HG02798 (cell line): ENCODE measurements at regions not wholly inside any gene's neighbourhood (a gene's known extent, or its start where the extent isn't known, plus 50 kb on each side); places are given as distances from the start of the nearest gene placed in this dataset.

ENCODE experiments used
- ATAC-seq: cut with Tn5 transposase; IDR thresholded peaks from one replicate; pipeline ENCODE4 v1.9.1; 2021; ENCODE audit warnings: mild to moderate bottlenecking; ENCODE audit not compliant: unreplicated experiment, poor library complexity

DNA sequence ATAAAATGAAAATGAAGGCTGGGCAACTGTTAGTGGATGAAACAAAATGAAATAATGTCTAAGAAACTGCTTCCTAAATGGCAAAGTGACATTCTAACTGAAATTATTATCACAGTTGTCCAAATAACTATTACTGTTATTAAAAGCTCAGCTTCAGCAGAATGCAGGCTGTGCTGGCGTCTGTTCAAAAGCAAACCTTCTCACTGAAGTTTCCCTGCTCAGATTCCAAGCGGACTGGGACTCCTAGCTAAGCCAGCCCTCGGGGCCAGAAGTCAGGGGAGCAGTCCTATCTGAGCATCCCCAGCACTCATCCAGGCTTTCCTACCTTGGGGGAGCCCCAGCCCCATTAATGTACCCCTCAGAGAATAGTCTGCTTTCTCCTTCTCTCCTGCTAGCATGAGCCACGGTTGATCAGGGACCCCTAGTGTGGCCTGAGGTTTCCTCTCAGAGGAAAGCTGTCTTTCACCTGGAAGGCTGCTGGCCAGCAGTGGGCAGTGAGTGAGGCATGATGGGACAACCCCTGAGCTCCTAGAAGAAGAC lies 1167.3 kb downstream of the TBC1D22A start:
- ATAC-seq, result no peak

DNA sequence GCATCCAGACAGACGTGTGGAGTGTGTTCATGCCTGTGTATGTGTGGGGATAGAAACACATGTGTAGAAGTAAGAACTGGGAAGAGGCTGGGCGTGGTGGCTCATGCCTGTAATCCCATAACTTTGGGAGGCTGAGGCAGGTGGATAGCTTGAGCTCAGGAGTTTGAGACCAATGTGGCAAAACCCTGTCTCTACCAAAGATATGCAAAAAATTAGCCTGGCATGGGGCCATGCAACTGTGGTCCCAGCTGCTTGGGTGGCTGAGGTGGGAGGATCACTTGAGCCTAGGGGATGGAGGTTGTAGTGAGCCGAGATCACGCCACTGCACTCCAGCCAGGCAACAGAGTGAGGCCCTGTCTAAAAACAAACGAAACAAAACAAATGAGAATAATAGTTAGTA lies 1166.6 kb downstream of the TBC1D22A start:
- ATAC-seq, result no peak

DNA sequence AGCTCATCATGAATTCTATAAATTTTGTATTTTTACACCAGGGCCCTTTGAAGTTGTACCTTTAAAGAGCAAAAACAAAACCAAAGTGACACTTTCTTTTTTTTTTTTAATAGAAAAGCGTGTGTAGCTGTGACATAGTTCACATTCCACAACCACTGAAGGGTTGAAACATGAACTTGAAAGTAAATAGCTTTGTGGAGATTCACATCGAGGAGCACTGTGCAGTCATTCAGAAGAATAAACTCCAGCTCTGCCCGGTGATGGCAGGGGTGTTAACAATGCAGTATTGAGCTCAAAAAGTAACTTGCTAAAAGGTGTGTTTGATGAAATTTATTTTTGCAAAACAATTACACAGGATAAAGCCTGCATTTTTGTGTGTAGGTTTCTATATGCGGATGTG lies 1166.2 kb downstream of the TBC1D22A start:
- no peak for ATAC-seq

DNA sequence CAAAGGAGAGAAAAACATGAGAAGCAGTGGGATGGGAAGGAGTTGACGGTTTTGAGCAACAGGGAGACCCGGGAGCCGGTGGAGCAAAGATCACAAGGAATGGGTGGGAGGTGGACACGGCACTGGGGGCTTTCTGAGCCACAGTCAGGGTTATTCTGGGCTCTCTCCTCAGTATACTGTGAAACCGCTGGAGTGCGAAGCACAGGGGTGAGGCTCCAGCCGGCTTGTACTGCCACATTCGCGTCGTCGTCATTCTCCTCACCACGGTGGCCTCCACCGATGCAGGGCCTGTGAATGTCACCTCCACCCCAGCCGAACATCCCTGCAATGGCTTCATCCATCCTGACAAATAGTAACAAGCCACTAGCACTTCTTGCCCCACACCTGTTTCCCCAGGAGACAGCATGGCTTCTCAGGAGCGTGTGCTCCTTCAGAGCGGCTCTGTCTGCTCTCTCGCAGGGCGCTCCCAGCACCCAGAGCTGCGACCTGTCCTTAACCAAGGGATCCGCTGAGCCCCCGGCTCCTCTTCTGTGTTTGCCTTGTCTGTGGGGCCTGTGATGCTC lies 1165.3 kb downstream of the TBC1D22A start:
- ATAC-seq, result no peak

DNA sequence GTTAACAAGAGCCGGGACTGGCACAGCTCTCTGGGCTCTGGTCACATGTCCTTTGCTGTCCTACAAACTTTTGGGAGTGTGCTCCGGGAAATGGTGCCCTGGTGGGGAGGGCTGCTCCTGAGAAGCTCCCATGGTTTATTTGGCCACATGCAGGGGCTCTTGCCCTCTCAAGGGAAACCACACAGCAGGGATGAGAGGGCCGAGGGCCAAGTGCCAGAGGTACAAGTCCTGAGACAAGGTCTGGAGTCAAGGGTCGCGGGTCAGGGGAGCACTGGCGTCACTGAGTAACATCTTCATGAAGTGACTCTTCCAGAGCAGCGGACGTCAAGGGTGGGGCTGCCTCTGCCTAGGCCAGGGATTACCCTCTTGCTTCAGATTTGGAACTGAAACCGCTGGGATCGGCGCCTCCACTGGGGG lies 1160.6 kb downstream of the TBC1D22A start:
- no peak for ATAC-seq

DNA sequence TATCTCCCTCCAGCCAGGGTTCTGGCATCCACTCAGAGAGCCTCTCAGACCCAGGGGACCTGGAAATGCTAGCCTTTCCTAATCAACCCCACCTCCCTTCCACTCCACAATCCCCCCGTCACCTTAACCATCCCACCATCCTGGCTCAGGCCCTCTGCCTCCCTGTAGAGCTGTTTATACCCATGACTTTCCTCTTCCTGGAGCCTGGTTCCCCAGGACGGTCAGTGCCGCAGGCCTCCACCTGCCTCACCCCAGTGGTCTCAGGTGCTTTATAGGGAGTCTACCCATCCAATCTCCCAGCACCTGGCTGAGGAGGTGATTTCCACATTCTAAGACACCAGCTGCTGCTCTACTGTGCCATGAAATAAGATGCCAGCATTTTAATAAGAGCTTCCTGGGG lies 1159.5 kb downstream of the TBC1D22A start:
- no peak for ATAC-seq

DNA sequence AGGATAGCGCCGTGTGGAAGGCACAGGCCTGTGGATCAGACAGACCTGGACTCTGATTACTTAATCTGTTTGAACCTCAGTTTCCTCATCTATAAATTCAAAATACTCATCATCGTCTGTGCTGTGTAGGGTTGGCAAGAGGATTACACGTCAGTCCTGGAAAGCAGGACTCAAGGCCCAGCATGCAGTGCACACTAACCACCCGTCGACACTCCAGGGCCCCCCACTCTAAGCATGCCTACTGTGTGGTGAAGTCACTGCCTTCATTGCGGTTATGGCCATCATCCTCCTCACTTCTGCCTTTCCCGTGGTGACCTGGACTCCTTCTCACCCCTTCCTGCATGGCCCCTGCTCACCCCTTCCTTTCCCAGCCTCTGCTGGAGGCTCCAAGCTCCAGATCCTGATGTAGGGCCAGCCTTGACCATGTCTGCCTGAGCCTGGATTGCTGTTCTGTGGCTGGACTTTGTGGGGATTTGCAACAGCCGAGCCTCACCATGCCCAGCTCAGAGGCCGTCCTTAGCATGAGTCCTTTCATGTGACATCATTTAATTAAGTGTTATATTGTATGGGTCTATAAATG lies 1158.0 kb downstream of the TBC1D22A start:
- no peak for ATAC-seq

DNA sequence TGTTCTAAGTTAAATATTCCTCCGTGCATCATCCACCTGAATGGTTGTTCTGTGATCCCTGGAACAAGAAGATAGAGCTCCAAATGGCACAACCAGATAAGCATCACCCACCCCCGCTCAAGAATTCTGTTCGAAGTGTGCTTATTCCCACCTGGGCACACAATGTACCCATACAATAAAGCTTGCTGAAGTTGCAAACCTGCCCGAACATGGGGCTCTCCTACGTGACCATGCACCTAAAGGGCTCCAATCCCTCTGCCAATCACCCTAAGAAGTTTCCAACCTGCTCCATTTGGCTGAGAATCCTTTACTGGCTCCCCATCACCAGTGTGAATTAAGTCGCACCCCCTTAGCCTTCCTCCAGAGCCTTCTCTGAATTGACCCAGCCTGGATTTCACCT lies 1157.4 kb downstream of the TBC1D22A start:
- ATAC-seq, result no peak

DNA sequence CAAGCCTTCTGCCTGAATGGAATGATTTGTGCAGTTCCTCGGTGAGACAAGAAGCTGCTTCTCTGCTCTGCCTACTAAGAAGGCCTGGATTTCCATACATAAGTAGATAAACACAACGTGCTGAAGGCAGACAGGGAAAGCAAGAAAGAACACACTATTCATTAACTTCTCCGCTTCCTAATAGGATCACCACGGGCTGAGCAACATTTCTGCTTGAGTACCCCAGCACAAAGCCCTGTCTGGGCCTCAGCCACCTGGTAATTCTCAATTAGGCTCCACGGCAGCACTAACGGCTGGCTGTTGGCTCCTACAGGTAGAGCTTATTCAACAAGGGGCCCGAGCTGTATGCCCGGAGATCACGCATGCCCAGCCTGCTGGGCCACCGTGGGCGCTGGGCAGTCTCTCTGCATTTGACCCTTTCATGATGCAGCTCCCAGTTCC lies 1156.6 kb downstream of the TBC1D22A start:
- ATAC-seq, result no peak

DNA sequence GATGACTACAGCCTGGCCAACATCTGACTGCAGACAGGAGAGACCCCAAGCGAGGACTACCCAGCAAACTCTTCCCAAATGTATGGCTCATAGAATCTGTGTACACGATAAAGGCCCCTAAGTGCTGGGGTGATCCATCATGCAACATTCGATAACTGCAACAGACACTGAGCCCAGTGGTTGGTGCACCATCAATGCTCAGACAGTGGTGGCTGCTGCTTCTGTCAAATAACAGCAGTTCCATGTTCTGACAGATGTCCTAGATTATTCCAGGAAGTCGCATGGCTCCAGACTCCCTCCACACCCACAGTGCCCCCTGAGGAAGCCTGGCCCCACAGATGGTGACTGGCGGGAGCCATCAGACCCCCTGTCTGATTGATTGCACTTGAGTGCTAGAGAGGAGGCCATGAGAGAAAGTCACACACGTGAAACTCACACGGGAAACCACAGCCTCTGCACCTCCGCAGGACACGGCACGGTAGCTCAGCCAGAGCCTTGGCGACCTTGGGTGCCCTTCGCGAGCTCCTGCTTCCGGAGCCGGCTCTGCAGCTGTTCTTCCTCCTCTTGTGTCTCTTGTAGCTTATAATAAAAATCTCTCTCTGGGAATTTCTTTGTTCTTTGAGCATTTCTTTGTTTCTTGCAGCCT lies 1155.9 kb downstream of the TBC1D22A start:
- no peak for ATAC-seq

DNA sequence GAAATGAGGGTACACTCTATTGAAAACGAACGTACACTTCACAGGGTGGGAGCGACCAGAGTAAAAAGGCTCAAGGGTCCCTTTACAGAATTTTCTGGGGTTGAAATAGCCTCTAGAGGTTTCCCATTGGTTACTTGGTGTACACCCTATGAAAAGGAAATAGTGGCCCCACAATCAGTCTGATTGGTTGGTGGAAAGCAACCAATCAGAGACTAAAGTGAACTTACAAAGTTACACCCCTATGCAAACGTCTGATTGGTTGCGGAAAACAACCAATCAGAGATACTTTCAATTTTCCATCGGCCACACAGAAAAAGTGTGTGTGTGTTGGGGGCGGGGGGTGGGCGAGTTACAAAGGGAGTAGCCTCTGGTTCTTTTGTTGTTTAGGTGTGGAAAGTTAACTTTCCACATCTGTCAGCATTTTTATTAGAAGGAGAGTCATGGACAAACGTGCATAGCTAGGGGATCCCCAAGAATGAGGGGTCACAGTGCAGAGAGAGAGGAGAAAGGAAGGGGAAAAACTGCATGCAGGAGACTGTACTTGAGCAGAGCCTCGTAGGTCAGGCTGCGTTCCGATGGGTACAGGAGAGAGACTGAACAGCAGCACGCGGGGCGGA lies 1152.1 kb downstream of the TBC1D22A start:
- no peak for ATAC-seq

DNA sequence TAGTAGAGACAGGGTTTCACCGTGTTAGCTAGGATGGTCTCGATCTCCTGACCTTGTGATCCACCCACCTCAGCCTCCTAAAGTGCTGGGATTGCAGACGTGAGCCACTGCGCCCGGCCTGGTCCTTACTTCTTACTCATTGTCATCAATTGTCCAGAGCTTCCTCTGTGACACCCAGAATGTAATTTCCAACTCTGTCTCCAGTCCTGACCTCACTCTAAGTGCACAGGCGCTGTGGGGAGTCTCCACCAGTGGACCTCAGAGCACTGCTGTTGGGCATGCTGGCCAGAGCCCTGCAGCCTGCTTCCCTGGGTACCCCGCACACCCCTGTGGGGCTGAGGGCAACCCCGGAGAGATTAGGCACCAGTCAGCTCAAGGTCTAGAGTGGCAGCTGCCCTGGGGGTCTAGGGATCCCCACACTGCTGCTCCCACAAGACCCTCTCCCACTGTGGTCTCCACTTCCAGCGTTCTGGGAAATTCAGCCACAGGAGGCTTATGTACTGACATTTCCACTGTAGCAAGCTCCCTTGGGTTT lies 1140.3 kb downstream of the TBC1D22A start:
- ATAC-seq, result no peak

DNA sequence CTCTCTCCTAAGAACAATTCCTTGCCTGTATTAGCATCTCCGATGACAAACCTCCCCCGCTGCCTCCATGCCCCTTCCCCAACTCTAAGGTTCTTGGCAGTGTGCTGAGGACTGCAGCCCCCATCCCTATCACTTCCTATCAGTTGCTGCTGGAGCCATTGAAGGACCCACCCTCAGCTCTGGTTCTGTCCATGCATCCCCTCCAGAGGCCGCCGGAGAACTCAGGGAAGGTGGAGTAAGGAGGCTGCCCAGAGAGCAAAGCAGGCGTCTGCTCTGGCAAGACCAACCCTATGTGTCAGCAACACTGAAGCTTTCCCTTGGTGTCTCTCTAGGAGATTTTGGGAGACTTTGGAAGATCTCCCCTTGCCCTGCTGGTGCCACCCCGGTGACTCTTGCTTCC lies 1139.5 kb downstream of the TBC1D22A start:
- ATAC-seq, result no peak

DNA sequence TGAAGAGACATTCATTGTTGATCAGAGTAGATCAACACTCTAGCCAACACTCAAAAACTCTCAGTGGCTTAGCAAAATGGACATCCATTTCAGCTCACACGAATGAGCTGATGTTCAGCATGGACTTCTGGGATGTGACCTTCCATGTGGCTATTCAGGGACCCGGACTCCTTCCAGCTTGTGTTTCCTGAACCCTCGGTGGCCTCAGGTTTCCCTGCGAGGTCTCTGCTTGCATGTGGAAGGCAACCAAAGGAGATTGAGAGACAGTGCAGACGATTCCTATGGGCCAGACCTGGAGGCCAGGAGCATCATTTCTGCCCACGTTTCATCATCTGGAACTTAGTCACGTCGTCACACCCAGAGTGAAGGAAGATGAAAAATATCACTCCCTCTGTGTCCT lies 1137.4 kb downstream of the TBC1D22A start:
- no peak for ATAC-seq

DNA sequence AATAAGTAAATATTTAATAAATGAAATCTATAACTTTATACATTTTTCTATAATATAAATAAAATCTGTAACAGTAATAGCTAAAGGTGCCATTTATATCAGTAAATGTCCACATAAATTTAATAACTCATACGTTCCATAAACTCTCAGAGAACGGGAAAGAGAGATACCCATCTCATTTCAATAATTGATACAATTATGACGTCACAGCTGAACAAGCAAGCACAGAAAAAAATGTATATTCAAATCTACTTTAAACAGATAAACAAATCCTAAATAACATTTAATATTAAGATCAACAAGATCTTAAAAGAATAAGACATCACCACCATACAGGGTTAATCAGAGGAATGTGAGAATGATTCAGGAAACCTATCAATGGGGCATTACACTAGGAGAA lies 1136.5 kb downstream of the TBC1D22A start:
- ATAC-seq, result no peak

DNA sequence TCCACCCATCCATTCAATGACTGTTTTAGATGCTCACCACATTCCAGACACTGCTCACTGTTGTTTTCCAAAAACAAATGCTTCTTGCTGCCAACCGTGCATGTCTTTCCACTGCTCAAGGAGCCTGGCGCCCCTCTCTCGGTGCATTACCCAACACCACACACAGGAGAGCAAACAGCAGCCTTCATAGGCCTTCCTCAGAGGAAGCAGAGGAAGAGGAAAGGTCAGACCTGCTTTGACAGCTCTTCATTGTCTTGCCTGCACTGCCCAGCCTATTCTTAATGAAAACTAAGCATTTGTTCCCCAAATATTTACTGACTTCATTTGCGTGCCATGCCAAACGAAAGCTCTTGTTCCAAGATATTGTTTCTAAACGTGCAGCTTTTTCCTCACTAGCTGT lies 1129.2 kb downstream of the TBC1D22A start:
- ATAC-seq, result no peak

DNA sequence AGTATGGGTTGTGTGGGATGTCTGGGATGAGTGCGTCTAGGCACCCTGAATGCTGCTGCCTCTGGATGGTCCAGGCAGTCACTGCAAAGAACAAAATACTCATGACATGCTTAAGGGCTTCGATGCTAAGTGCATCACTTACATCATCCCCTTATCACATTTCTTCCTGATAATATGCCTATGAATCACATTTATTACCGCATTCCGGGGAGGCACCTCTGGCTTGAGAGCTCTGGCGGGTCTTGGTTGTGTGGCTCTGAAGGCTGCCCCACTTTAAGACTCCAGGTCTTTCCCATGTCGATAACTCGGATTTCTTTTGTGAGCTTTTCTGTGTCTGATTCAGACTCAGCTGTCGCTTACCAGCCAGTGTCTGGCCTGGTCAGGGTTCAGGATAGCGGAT lies 1126.4 kb downstream of the TBC1D22A start:
- no peak for ATAC-seq

DNA sequence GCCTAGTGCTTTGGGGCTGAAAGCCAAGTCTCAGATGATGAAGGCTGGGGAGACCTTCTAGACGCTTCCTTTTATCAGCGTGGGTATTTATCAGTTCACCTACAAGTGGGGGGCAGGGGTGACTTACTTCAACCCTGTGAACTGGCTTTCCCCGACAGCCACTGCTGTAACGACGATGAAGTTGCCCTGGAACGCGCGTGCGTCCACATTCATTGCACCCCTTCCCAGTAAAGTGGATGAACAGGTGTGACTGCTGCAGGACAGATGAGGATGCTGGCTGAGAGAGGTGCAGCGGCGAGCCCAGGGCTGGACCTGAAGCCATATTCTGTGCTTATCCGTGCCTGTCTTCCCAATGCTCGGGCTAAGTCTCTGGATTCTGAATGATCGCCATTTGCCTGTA lies 1122.3 kb downstream of the TBC1D22A start:
- no peak for ATAC-seq

DNA sequence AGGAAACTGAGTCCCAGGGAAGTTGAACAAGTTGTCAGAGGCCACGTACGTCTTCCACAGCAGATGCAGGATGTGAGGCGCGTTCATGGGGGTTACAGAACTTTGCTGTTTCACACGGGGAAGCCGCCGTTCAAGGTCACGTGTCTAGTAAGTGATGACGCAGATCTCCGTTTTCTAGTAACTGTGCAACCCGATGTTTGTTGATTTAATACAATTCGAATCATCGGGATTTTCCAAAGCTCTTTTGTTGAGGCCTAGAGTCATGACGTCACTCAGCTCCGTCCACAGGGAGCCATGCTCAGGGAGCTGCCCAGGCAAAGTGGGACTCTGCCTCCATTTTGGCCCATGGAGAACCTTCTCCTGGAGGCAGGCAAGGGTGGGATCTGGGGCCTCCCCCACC lies 1121.8 kb downstream of the TBC1D22A start:
- no peak for ATAC-seq

DNA sequence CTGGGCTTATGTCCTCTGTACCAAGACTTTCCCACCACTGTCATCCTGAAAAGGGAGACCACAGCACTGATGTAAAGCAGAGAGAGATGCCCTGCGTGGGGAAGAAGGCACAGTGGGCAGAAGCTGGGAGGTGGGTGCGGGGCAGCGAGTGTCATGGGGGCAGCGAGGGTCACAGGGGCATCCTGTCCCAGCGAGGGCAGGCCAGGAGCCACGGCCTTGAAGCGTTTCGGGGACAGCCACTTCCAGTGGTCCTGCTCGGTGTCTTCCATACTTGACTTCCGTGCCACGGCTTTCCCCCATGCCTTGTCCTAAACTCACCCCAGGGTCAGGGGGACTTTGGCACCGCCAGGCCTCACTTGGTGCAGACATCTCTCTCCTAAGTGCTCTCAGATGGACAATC lies 1121.3 kb downstream of the TBC1D22A start:
- ATAC-seq, result no peak

DNA sequence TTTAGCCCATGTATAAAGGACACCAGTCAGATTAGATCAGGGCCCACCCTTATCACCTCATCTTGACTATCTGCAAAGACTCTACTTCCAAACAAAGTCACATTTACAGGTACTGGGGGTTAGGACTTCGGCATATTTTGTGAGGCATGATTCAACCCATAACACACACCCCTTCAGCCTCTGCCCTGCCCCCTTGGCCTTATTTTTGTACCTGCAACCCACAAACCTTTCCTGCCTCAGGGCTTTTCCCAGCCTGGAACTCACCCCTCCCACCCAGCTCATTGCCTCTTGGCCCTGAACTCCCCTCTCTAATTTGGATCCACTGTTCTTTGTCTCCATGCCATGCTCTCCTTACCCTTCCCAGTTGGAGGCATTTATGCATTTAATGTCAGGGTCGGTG lies 1116.9 kb downstream of the TBC1D22A start:
- ATAC-seq, result no peak
